ENCODE measurements at regions not wholly inside any gene's neighbourhood (a gene's known extent, or its start where the extent isn't known, plus 50 kb on each side); places are given as distances from the start of the nearest gene placed in this dataset.
A peak's percentile ranks its signal among the peaks of the same experiment; 100 is the strongest.

- peak in 1 of 42 donors; percentile 27 for DNase-seq
- intact Hi-C loops (cut with DNase I), result no loop called here
Observed at GRCh38 chr13:110822669-110822945, 92.3 kb downstream of the ANKRD10 start.

GRCh38 chr13:110824702-110825300, 90.1 kb downstream of the ANKRD10 start:
- DNase-seq, result peak in 1 of 42 donors; percentile 39
- intact Hi-C loops (cut with DNase I), result no loop called here

DNA sequence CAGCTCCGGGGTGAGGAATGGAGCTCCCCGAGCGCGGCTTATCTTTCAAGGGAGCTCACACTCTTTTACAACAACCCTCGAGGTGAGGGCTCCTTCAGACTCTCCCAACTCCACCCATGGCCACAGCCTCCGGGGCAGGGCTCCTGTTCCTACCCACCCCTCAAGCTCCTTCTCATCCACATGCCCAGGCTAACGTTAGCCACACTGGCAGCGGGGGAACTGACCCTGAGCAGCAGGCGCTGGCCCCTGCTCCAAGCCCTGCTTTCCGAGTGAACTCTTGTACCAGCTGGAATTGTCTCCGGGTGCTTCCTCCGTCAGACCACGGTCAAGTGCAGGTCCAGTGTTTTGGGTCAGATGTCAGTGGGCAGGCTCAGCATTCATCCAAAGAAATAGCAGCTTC, 89.4 kb downstream of the ANKRD10 start:
- intact Hi-C loops (cut with DNase I), result no loop called here
- DNase-seq, result no peak

- intact Hi-C loops (cut with DNase I), result no loop called here
- DNase-seq, result no peak
Observed at GRCh38 chr13:110826101-110826500, 88.8 kb downstream of the ANKRD10 start.

GRCh38 chr13:110826861-110827672, 87.8 kb downstream of the ANKRD10 start:
- intact Hi-C loops (cut with DNase I), result no loop called here
- DNase-seq, result peak in 17 of 42 donors; percentile 24 to 75 (median 45)
